Activated CD8-positive, alpha-beta memory T cell treated with anti-CD3 and anti-CD28 coated beads, Interleukin-2, amount 10 ng/mL, durations not matched to agents 7 days and 5 days (primary cell): ENCODE measurements at regions not wholly inside any gene's neighbourhood (a gene's known extent, or its start where the extent isn't known, plus 50 kb on each side); places are given as distances from the start of the nearest gene placed in this dataset.
"Not testable (repeated sequence)": the region's sequence is repeated elsewhere in the genome, so short reads cannot be mapped to it uniquely, and the experiment has no call there.

Experiments
- ATAC-seq: fragments of 150-1000 bp; cut with Tn5 transposase; one replicate; pipeline ENCODE4 v1.10.0; 2021; ENCODE audit warnings: moderate library complexity
- CTCF ChIA-PET: fragments of 350-600 bp; sonication (Branson Sonifier 250); formaldehyde crosslinking; loops from one replicate; lab custom pipeline; 2021; ENCODE audit warnings: antibody characterized with exemption; lab: Charles Lee
- DNase-seq: peaks from one replicate; pipeline ENCODE4 v3.0.0-alpha.2; 2020
- H3K27ac Mint-ChIP-seq: one replicate; pipeline ENCODE4 v1.8.0; 2021; ENCODE audit warnings: mild to moderate bottlenecking, mixed read lengths
- H3K27me3 Mint-ChIP-seq: one replicate; pipeline ENCODE4 v1.8.0; 2021; ENCODE audit warnings: mixed read lengths
- H3K36me3 Mint-ChIP-seq: one replicate; pipeline ENCODE4 v1.8.0; 2021; ENCODE audit warnings: mild to moderate bottlenecking, mixed read lengths
- H3K4me1 Mint-ChIP-seq: one replicate; pipeline ENCODE4 v1.8.0; 2021; ENCODE audit warnings: mixed read lengths
- H3K4me3 Mint-ChIP-seq: one replicate; pipeline ENCODE4 v1.8.0; 2021; ENCODE audit warnings: mild to moderate bottlenecking, moderate library complexity, mixed read lengths
- H3K9me3 Mint-ChIP-seq: one replicate; pipeline ENCODE4 v1.8.0; 2022; ENCODE audit warnings: low read depth, mixed read lengths

DNA sequence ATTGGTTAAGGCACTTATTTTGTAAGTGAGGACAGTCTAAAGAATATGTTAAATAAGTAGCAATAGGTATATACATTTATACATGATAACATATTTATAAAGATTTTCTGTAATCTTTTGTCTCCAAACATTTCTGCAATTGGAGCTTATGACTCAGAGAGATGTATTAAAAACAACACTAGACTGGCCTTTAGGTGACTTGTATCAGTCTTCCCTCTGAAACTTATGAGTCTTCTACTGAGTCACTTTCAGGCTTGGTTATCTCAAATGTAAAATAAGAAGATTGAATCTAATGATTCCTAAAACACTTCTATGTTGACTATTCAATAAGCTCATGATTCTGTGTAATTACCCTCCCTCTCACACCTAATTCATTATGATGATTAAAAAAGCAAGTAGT, 672.6 kb upstream of the NEGR1 start:
- no peaks in the 10 kb centered on the region for H3K4me1 Mint-ChIP-seq
- no peaks in the 10 kb centered on the region for H3K36me3 Mint-ChIP-seq
- H3K27me3 Mint-ChIP-seq = no peaks in the 10 kb centered on the region
- no peak overlapping the region for H3K27ac Mint-ChIP-seq
- H3K9me3 Mint-ChIP-seq = no peaks in the 10 kb centered on the region
- ATAC-seq = no peak
- H3K4me3 Mint-ChIP-seq = no peak overlapping the region
- CTCF ChIA-PET = no interaction called here
- DNase-seq = no peak

DNA sequence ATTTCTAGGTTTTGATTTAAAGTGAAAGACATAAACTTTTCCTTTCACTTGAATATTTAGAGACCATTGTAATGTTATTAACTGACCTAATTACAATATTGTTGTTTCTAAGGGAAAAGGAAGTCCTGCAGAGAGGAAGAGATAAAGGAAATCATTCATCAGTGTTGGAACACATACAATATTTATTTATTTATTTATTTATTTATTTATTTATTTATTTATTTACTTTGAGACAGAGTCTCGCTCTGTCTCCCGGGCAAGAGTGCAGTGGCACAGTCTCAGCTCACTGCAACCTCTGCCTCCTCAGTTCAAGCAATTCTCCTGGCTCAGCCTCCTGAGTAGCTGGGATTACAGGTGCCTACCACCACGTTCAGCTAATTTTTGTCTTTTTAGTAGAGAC, 668.6 kb upstream of the NEGR1 start:
- H3K36me3 Mint-ChIP-seq, H3K27ac Mint-ChIP-seq, ATAC-seq, H3K9me3 Mint-ChIP-seq, H3K27me3 Mint-ChIP-seq, H3K4me3 Mint-ChIP-seq, DNase-seq, H3K4me1 Mint-ChIP-seq: not testable (repeated sequence)
- CTCF ChIA-PET = interaction anchor here (0.9 kb wide), 1 partner anchor 10 kb away, joined by 3 read pairs; no protein-coding TSS in a partner anchor

DNA sequence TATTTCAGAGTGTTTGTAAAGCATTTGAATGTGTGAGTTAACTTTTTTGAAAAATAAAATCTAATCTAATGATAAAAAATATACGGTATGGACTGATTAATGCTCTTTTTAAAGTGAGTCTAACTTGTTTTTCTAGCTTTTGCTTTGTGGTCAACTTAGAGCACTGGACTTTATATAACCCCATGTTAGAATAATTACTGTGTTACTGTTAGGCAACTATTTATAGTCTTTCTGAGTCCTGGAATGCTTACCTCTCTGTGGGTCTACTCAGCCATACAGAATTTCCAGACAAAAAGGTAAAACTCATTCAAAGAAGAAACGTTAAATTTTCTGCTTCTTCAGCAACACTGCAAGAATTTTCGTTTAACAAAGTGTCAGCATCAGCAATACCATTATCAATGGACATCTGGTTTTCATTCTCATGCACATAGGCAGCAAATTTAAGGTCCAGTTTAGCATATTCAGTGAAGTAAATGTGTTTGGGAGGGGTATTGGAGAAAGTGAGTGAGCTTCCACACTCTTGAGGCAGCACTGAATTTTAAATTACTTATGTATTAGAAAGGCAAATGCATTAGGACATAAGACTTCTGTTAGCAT, 664.7 kb upstream of the NEGR1 start:
- no peaks in the 10 kb centered on the region for H3K36me3 Mint-ChIP-seq
- no peaks in the 10 kb centered on the region for H3K4me1 Mint-ChIP-seq
- CTCF ChIA-PET = no interaction called here
- H3K27me3 Mint-ChIP-seq = no peaks in the 10 kb centered on the region
- peaks cover 9% of the 10 kb centered on the region for H3K9me3 Mint-ChIP-seq
- no peak overlapping the region for H3K4me3 Mint-ChIP-seq
- ATAC-seq (no peak), DNase-seq (no peak)
- H3K27ac Mint-ChIP-seq = no peak overlapping the region

DNA sequence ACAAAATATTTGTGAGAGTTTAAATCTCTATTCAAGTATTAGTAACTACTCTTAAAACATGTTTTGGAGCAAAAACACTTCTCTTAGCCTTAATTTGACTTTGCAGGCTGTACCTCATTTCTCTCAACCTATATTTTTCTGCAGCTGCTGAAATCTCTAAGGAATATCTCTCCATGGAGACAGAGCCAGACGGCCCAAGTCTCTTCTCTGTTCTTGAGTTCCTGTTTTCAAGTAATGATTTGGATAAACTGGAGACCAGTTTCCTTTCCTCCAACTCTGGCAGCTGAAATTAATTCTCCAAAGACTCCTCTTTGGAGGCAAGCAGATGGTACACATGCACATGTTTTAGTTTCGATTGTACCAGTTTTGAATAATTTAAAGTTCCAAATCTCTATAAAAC, 659.7 kb upstream of the NEGR1 start:
- Mint-ChIP-seq H3K27ac (no peak overlapping the region), H3K9me3 (peaks cover 11% of the 10 kb centered on the region), H3K4me3 (no peak overlapping the region), H3K27me3 (no peaks in the 10 kb centered on the region), H3K36me3 (no peaks in the 10 kb centered on the region), H3K4me1 (no peaks in the 10 kb centered on the region)
- DNase-seq = no peak
- CTCF ChIA-PET = no interaction called here
- ATAC-seq = no peak

DNA sequence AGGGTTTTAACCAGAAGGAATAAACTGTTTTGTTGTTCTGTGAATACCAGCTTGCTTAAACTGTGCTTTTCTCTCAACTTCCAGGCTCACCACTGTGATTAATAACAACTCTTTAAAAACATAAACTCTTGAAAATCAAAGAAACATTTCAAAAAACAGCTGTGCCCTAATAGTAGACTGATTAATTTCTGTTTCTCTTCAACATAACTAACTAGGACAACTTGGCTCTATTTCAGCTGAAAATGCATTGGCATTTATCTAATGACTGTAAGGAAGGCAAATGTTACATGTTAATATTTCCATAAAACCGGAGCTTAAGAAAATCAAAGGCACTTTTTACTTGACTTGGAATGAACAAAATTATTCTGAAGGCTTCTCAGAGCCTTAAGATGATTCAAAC, 656.1 kb upstream of the NEGR1 start:
- CTCF ChIA-PET = no interaction called here
- Mint-ChIP-seq H3K27me3 (no peaks in the 10 kb centered on the region), H3K4me3 (no peak overlapping the region), H3K4me1 (no peaks in the 10 kb centered on the region), H3K36me3 (no peaks in the 10 kb centered on the region), H3K27ac (no peak overlapping the region), H3K9me3 (peaks cover 5% of the 10 kb centered on the region)
- no peak for ATAC-seq
- no peak for DNase-seq

DNA sequence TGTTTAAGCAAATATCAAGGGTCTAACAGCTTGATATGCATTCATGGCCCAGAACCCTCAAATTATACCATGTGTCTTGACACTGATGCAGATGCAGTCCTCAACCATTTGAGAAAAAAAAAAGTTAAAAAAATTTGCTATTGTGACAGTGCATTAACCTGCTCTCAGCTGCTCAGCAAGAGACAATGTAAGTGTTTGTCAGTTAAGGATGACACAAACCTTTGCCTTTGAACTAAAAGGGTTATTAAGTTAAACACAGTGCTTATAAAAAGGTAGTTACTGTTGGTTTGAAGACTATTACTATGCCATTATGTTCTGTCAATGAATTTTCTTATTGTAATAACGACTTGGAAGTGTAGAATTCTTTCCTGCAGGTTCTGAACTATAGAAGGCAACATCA, 655.6 kb upstream of the NEGR1 start:
- Mint-ChIP-seq H3K4me3 (no peak overlapping the region), H3K9me3 (peaks cover 5% of the 10 kb centered on the region), H3K27me3 (no peaks in the 10 kb centered on the region), H3K27ac (no peak overlapping the region), H3K36me3 (no peaks in the 10 kb centered on the region), H3K4me1 (no peaks in the 10 kb centered on the region)
- CTCF ChIA-PET = no interaction called here
- ATAC-seq (no peak), DNase-seq (no peak)

DNA sequence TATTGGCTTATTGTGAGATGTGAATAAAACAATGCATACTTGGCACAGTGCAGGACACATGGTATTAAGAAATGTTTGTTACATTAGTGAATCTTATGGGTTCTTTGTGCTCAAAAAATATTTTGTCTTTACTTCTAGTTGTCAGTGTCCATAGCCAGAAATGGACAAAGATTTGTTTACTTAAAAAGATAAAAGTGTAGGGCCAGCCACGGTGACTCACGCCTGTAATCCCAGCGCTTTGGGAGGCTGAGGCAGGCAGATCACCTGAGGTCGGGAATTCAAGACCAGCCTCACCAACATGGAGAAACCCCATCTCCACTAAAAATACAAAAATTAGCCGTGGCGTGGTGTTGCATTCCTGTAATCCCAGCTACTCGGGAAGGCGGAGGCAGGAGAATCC, 654.6 kb upstream of the NEGR1 start:
- CTCF ChIA-PET = no interaction called here
- no peak for DNase-seq
- ATAC-seq = no peak
- no peaks in the 10 kb centered on the region for H3K4me1 Mint-ChIP-seq
- H3K36me3 Mint-ChIP-seq = no peaks in the 10 kb centered on the region
- no peak overlapping the region for H3K4me3 Mint-ChIP-seq
- no peak overlapping the region for H3K27ac Mint-ChIP-seq
- peaks cover 5% of the 10 kb centered on the region for H3K9me3 Mint-ChIP-seq
- no peaks in the 10 kb centered on the region for H3K27me3 Mint-ChIP-seq

DNA sequence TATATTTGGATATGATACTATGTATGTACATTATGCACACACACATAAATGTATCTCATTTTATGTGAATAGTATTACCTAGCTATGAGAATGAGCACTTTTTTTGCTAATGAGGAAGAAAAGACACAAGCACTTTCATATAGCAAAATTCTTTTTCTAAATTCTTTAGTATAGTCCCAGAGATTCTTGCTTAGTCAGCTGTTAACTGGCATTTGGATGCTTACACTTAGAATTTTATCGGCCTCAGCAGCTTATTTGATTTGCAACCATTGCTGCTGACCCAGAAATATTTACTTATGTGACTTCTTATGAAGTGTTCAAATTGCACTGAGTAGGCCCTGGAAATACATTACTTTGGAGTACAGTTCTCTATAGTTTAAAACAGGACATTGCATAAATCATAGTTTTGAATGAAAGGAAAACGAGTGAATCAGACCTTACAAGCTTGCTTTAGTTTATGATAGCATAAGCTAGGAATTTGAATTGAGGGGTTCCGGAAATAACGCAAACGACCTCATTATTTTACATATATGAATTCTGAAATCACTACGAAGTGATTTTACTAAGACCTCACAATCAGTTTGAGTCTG, 653.9 kb upstream of the NEGR1 start:
- CTCF ChIA-PET = no interaction called here
- ATAC-seq (no peak), DNase-seq (no peak)
- Mint-ChIP-seq H3K27ac (no peak overlapping the region), H3K4me1 (no peaks in the 10 kb centered on the region), H3K4me3 (no peak overlapping the region), H3K27me3 (no peaks in the 10 kb centered on the region), H3K36me3 (no peaks in the 10 kb centered on the region), H3K9me3 (peaks cover 5% of the 10 kb centered on the region)

DNA sequence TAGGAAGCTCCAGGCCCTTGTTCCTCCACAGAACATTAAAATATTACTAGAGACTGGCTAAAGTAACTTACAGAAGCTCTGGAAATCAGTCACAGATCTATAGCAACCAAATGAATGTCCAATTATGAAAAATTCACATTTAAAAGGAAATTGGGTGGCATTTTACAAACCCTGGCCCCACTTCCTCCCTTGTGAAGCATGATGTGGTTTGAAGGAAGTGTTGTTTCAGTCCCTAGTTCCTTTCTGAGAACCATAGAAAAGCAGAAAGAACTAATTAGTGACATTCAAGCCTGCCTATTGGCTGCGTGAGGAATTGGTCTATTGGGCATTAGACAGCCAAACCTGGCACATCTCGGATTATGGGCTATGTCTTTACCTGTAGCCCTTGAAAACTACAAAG, 649.7 kb upstream of the NEGR1 start:
- peaks cover 10% of the 10 kb centered on the region for H3K9me3 Mint-ChIP-seq

DNA sequence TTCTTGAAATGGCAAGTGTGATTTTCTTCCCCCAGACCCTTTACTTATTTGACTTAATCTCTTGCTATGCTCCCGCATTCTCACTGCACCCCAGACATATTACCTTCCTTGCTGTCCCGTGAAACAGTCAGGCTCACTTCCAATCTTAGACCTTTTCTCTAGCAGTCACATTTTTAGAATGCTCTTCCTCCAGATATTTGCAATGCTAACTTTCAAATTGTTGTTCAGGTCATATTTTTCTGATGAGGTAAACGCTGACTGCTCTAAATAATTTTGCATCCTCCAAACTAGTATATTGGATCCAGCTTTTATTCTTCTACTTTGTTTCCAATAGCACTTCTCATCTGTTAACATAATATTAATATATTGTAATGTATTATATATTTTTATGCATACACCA, 648.2 kb upstream of the NEGR1 start:
- no peak overlapping the region for H3K4me3 Mint-ChIP-seq
- H3K4me1 Mint-ChIP-seq = no peaks in the 10 kb centered on the region
- DNase-seq = no peak
- H3K9me3 Mint-ChIP-seq = peaks cover 13% of the 10 kb centered on the region
- no peak overlapping the region for H3K27ac Mint-ChIP-seq
- H3K36me3 Mint-ChIP-seq = no peaks in the 10 kb centered on the region
- H3K27me3 Mint-ChIP-seq = no peaks in the 10 kb centered on the region
- CTCF ChIA-PET = no interaction called here
- ATAC-seq = no peak

More for the DNA sequence above, 649.7 kb upstream of the NEGR1 start:
- Mint-ChIP-seq H3K4me3 (no peak overlapping the region), H3K27ac (no peak overlapping the region), H3K36me3 (no peaks in the 10 kb centered on the region), H3K4me1 (no peaks in the 10 kb centered on the region), H3K27me3 (no peaks in the 10 kb centered on the region)
- CTCF ChIA-PET = no interaction called here
- ATAC-seq = no peak
- DNase-seq = no peak

DNA sequence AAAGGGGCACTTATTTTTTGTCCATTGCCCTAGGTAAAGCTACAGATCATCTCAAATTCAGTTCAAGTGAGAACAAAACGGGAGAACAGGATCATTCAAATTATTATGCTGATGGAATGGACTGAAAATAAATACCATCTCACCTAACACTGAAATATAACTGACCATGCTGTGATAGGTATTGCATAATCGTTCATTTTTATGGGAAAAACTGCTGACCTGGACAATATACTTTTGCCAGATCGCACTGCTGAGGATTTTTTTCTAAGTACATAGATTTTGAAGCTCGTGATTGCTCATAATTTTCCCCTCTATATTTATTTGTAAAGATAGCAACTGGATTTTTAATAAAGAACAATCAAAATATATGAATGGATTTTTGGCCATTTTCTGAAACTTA, 636.6 kb upstream of the NEGR1 start:
- ATAC-seq (no peak), DNase-seq (no peak)
- Mint-ChIP-seq H3K36me3 (no peaks in the 10 kb centered on the region), H3K4me1 (no peaks in the 10 kb centered on the region), H3K4me3 (no peak overlapping the region), H3K27ac (no peak overlapping the region), H3K27me3 (no peaks in the 10 kb centered on the region), H3K9me3 (peaks cover 2% of the 10 kb centered on the region)
- CTCF ChIA-PET = no interaction called here

DNA sequence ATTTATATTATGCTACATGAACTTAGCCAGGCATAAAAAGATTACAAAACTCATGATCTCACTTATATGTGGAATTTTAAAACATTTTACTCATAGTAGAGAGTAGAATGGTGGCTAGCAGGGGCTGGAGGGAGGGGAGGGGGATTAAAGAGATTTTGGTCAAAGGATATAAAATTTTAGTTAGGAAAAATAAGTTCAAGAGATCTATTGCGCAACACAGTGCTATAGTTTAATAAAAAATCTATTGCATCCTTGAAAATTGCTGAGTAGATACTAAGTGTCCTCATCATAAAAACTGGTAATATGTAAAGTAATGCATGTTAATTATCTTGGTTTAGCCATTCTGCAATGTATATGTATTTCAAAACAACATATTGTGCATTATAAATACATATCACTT, 635.6 kb upstream of the NEGR1 start:
- Mint-ChIP-seq H3K27ac (no peak overlapping the region), H3K4me3 (no peak overlapping the region), H3K27me3 (no peaks in the 10 kb centered on the region), H3K36me3 (no peaks in the 10 kb centered on the region), H3K9me3 (peaks cover 2% of the 10 kb centered on the region), H3K4me1 (no peaks in the 10 kb centered on the region)
- CTCF ChIA-PET = no interaction called here
- DNase-seq (no peak), ATAC-seq (no peak)

DNA sequence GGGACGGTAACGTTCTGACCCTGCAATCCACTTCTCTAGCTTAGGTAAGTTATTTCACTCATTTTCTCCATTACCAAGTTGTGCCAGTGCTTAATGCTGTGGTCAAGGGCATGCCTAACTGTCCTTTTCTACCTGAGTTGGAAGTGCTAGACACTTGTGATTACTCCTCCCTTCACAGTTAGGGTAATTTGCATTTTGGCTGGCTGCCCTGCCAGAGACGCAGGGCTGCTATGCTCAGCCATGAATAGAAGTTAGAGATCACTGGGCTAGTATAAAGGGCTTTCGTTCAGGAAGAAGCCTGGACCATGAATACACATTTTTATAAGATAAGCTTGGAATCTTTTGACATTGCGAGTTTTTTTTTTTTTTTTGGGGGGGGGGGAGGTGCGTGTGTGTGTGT, 633.2 kb upstream of the NEGR1 start:
- H3K4me3 Mint-ChIP-seq = no peak overlapping the region
- H3K9me3 Mint-ChIP-seq = peaks cover 6% of the 10 kb centered on the region
- DNase-seq (no peak), ATAC-seq (no peak)
- H3K36me3 Mint-ChIP-seq = no peaks in the 10 kb centered on the region
- H3K27me3 Mint-ChIP-seq = no peaks in the 10 kb centered on the region
- CTCF ChIA-PET = no interaction called here
- H3K27ac Mint-ChIP-seq = no peak overlapping the region
- no peaks in the 10 kb centered on the region for H3K4me1 Mint-ChIP-seq

DNA sequence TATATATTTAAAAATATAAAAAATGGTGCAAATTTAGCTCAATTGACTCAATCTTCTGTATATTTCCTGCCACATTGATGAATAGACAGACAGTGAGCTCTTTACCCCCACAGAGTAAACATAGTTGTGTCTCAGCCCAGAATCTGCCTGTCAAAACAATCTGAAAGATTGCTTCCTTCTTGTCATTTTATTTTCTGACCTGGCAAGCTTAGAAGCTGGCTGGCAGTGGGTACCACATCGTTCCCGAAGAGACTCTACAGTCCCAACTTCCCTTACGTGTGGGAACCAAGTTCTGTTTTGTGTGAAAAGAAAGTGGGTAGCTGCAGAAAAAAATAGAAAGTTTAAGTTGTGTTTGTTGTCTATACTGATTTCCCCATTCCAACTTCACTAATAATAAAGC, 629.3 kb upstream of the NEGR1 start:
- no peaks in the 10 kb centered on the region for H3K36me3 Mint-ChIP-seq
- no peak for ATAC-seq
- DNase-seq = no peak
- H3K4me1 Mint-ChIP-seq = no peaks in the 10 kb centered on the region
- H3K27ac Mint-ChIP-seq = no peak overlapping the region
- H3K4me3 Mint-ChIP-seq = no peak overlapping the region
- H3K9me3 Mint-ChIP-seq = peaks cover 6% of the 10 kb centered on the region
- CTCF ChIA-PET = no interaction called here
- H3K27me3 Mint-ChIP-seq = no peaks in the 10 kb centered on the region

DNA sequence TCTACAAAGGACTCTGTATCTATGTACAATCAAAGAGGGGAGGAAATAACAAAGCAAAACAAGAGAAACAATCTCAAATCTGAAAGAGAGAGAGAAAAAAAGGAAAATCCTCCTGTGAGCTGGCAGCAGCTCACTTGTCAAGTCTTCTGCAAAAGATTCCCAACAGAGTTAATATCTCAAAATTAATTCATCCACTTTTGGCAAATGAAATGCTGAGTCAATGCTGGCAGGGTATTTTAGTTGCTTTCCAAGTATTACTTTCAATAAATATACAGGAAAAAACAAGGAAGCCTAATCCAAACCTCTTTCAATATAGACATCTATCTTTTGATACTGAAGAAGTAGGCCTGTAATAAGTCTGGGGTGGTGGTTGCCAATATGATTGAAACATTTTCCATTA, 613.9 kb upstream of the NEGR1 start:
- H3K27ac Mint-ChIP-seq = no peak overlapping the region
- H3K4me1 Mint-ChIP-seq = no peaks in the 10 kb centered on the region
- H3K36me3 Mint-ChIP-seq = no peaks in the 10 kb centered on the region
- no peaks in the 10 kb centered on the region for H3K9me3 Mint-ChIP-seq
- H3K27me3 Mint-ChIP-seq = no peaks in the 10 kb centered on the region
- ATAC-seq = no peak
- CTCF ChIA-PET = no interaction called here
- H3K4me3 Mint-ChIP-seq = no peak overlapping the region
- no peak for DNase-seq
